Fibroblast of lung (primary cell): ENCODE measurements at regions not wholly inside any gene's neighbourhood (a gene's known extent, or its start where the extent isn't known, plus 50 kb on each side); places are given as distances from the start of the nearest gene placed in this dataset.

ENCODE experiments used
- CTCF ChIP-seq, 2 donors: IDR thresholded peaks in 1 of 2; conservative IDR thresholded peaks in 1 of 2; 1 replicate in 1 of 2; 2 replicates in 1 of 2; pipeline ENCODE4 v1.5.1; 2011 to 2012; ENCODE audit warnings: low read length in 2 of 2, control low read depth in 1 of 2, inconsistent platforms in 1 of 2, low read depth in 1 of 2, mild to moderate bottlenecking in 1 of 2
- EZH2 ChIP-seq: IDR thresholded peaks from 2 replicates; pipeline ENCODE4 v1.5.1; 2012; ENCODE audit warnings: low read length, control low read depth, mild to moderate bottlenecking; ENCODE audit errors: missing control alignments

GRCh38 chr3:117801912-117802239 lies 1092.3 kb downstream of the TUSC7 start:
- TF ChIP-seq CTCF (conservative IDR thresholded peaks at IDR 0.05 in 1 of 2, IDR thresholded peaks at IDR 0.05 in 1 of 2; ENCODE audit: low read depth in 1 of 2, low read length in 2 of 2) (no peak), EZH2 (no peak)
